H1 (cell line): ENCODE measurements at regions not wholly inside any gene's neighbourhood (a gene's known extent, or its start where the extent isn't known, plus 50 kb on each side); places are given as distances from the start of the nearest gene placed in this dataset.

ENCODE experiments used
- CTCF ChIA-PET: fragments of 300-600 bp; sonication (Branson Sonifier 250); formaldehyde crosslinking; loops from one replicate; lab custom pipeline; 2021; ENCODE audit not compliant: partially characterized antibody; lab: Charles Lee
- POLR2A ChIA-PET: fragments of 300-600 bp; sonication (Branson Sonifier 250); formaldehyde crosslinking; loops from one replicate; lab custom pipeline; 2021; ENCODE audit warnings: inconsistent platforms; ENCODE audit not compliant: partially characterized antibody; lab: Charles Lee
- DNase-seq, 2 experiments: peaks; one replicate each; pipeline versions ENCODE4 v3.0.0 to v3.0.0-alpha.2; 2010 to 2022; ENCODE audit warnings: low spot score in 2 of 2, low read depth in 1 of 2, mixed read lengths in 1 of 2
- FAIRE-seq: peaks from 2 replicates; lab custom pipeline; 2011; peaks lifted over from hg19 to GRCh38; lab: Jason Lieb, UNC
- H2AFZ ChIP-seq: 2 replicates; pipeline ENCODE4 v1.8.1; 2012; ENCODE audit warnings: low read length, inconsistent platforms
- H2AK5ac ChIP-seq: 2 replicates; pipeline ENCODE4 v1.6.1; 2013; ENCODE audit warnings: low read depth, low read length
- H2BK120ac ChIP-seq: replicated peaks from 2 replicates; pipeline ENCODE3; 2013; ENCODE audit warnings: low read depth, low read length, inconsistent platforms
- H2BK12ac ChIP-seq: 2 replicates; pipeline ENCODE4 v1.6.1; 2013; ENCODE audit warnings: low read depth, low read length
- H2BK15ac ChIP-seq: 2 replicates; pipeline ENCODE4 v1.6.1; 2013; ENCODE audit warnings: low read length
- H2BK20ac ChIP-seq: 2 replicates; pipeline ENCODE4 v1.6.1; 2013; ENCODE audit warnings: low read length
- H2BK5ac ChIP-seq: 2 replicates; pipeline ENCODE4 v1.6.1; 2013; ENCODE audit warnings: low read depth, low read length
- H3K14ac ChIP-seq: 2 replicates; pipeline ENCODE4 v1.6.1; 2013; ENCODE audit warnings: inconsistent platforms; ENCODE audit not compliant: insufficient read length
- H3K18ac ChIP-seq: 2 replicates; pipeline ENCODE4 v1.6.1; 2013; ENCODE audit warnings: low read length; ENCODE audit errors: extremely low read depth
- H3K23ac ChIP-seq: 2 replicates; pipeline ENCODE4 v1.6.1; 2013; ENCODE audit warnings: inconsistent platforms; ENCODE audit not compliant: insufficient read length
- H3K23me2 ChIP-seq: 2 replicates; pipeline ENCODE4 v1.6.1; 2013; ENCODE audit warnings: low read depth, low read length
- H3K27ac ChIP-seq: 2 replicates; pipeline ENCODE4 v1.6.1; 2011; ENCODE audit warnings: low read depth, low read length, inconsistent platforms
- H3K27me3 ChIP-seq, 4 experiments: replicated peaks in 1 of 4; 1 replicate in 1 of 4; 2 replicates in 3 of 4; pipeline versions ENCODE4 v1.6.1 to v1.8.1; 2011 to 2013; ENCODE audit warnings: low read length in 3 of 4, mild to moderate bottlenecking in 3 of 4, inconsistent platforms in 2 of 4, mixed read lengths in 2 of 4, moderate library complexity in 1 of 4; ENCODE audit not compliant: control insufficient read depth in 3 of 4, insufficient read depth in 3 of 4; ENCODE audit errors: extremely low read depth in 1 of 4
- H3K36me3 ChIP-seq, 4 experiments: 2 replicates each; pipeline versions ENCODE4 v1.6.1 to v1.8.1; 2011 to 2013; ENCODE audit warnings: mild to moderate bottlenecking in 4 of 4, low read length in 3 of 4, moderate library complexity in 2 of 4, control low read depth in 1 of 4, inconsistent platforms in 1 of 4; ENCODE audit not compliant: insufficient read depth in 4 of 4, control insufficient read depth in 2 of 4
- H3K4ac ChIP-seq: replicated peaks from 2 replicates; pipeline ENCODE3; 2013; ENCODE audit warnings: low read length, low read depth, mixed read lengths, inconsistent platforms; ENCODE audit not compliant: insufficient read length
- H3K4me1 ChIP-seq, 4 experiments: replicated peaks in 1 of 4; 1 replicate in 1 of 4; 2 replicates in 3 of 4; pipeline versions ENCODE4 v1.6.1 to v1.8.1; 2011 to 2013; ENCODE audit warnings: low read length in 3 of 4, inconsistent platforms in 2 of 4, mixed read lengths in 1 of 4; ENCODE audit not compliant: insufficient read depth in 4 of 4, control insufficient read depth in 3 of 4
- H3K4me2 ChIP-seq, 2 experiments: 2 replicates each; pipeline versions ENCODE4 v1.6.1 to v1.8.1; 2011 to 2013; ENCODE audit warnings: low read depth in 2 of 2, low read length in 2 of 2, control low read depth in 1 of 2, inconsistent platforms in 1 of 2, mild to moderate bottlenecking in 1 of 2; ENCODE audit not compliant: insufficient read depth in 1 of 2
- H3K4me3 ChIP-seq, 4 experiments: fragments of 200-600, 300-600 bp in 1 of 4; sonication (generic), shearing (Covaris generic), sonication (Bioruptor Twin) in 1 of 4; 2 replicates each; pipeline versions ENCODE4 v1.5.1 to v1.8.1; 2011 to 2016; ENCODE audit warnings: low read length in 4 of 4, low read depth in 3 of 4, control low read depth in 2 of 4, inconsistent platforms in 2 of 4, mild to moderate bottlenecking in 2 of 4, mixed read lengths in 1 of 4, moderate library complexity in 1 of 4; ENCODE audit not compliant: insufficient read depth in 2 of 4; ENCODE audit errors: extremely low read depth in 1 of 4
- H3K56ac ChIP-seq: replicated peaks from 2 replicates; pipeline ENCODE3; 2013; ENCODE audit warnings: low read depth, mild to moderate bottlenecking, mixed read lengths, low read length, inconsistent platforms; ENCODE audit not compliant: insufficient read length
- H3K79me1 ChIP-seq: 2 replicates; pipeline ENCODE4 v1.6.1; 2013; ENCODE audit warnings: low read depth, low read length, control low read depth
- H3K79me2 ChIP-seq, 2 experiments: 2 replicates each; pipeline versions ENCODE4 v1.6.1 to v1.8.1; 2012 to 2013; ENCODE audit warnings: low read length in 2 of 2, mild to moderate bottlenecking in 2 of 2, inconsistent platforms in 1 of 2; ENCODE audit not compliant: insufficient read depth in 2 of 2, control insufficient read depth in 1 of 2
- H3K9ac ChIP-seq, 4 experiments: replicated peaks in 1 of 4; 1 replicate in 1 of 4; 2 replicates in 3 of 4; pipeline versions ENCODE4 v1.6.1 to v1.8.1; 2011 to 2013; ENCODE audit warnings: low read depth in 3 of 4, low read length in 3 of 4, control low read depth in 2 of 4, mild to moderate bottlenecking in 2 of 4, moderate library complexity in 2 of 4, inconsistent platforms in 1 of 4; ENCODE audit errors: extremely low read depth in 1 of 4
- H3K9me3 ChIP-seq, 2 experiments: 2 replicates each; pipeline versions ENCODE4 v1.6.1 to v1.8.1; 2012 to 2013; ENCODE audit warnings: mild to moderate bottlenecking in 2 of 2, moderate library complexity in 2 of 2, control low read depth in 1 of 2, inconsistent platforms in 1 of 2, low read depth in 1 of 2, low read length in 1 of 2, mixed read lengths in 1 of 2; ENCODE audit not compliant: insufficient read depth in 2 of 2
- H4K20me1 ChIP-seq, 2 experiments: replicated peaks in 1 of 2; 2 replicates each; pipeline versions ENCODE3 to v1.8.1; 2011 to 2013; ENCODE audit warnings: inconsistent platforms in 2 of 2, low read length in 2 of 2, mild to moderate bottlenecking in 1 of 2; ENCODE audit not compliant: insufficient read depth in 2 of 2, control insufficient read depth in 1 of 2
- H4K5ac ChIP-seq: 2 replicates; pipeline ENCODE4 v1.6.1; 2013; ENCODE audit warnings: low read length, low read depth, mixed read lengths, inconsistent platforms; ENCODE audit not compliant: insufficient read length
- H4K8ac ChIP-seq: 2 replicates; pipeline ENCODE4 v1.8.0; 2013; ENCODE audit warnings: mild to moderate bottlenecking, moderate library complexity, low read length, inconsistent platforms; ENCODE audit not compliant: insufficient read depth; ENCODE audit errors: extremely low read depth
- H4K91ac ChIP-seq: replicated peaks from 2 replicates; pipeline ENCODE3; 2013; ENCODE audit warnings: low read length, mixed read lengths, inconsistent platforms; ENCODE audit not compliant: insufficient read length
- HDAC6 ChIP-seq: IDR thresholded peaks from one replicate; pipeline ENCODE4 v1.7.1; 2012; ENCODE audit warnings: low read depth, mild to moderate bottlenecking, inconsistent platforms, low read length, moderate library complexity
- RAD21 ChIP-seq, 2 experiments: IDR thresholded peaks in 1 of 2; conservative IDR thresholded peaks in 1 of 2; 2 replicates each; pipeline ENCODE4 v1.6.1; 2011; ENCODE audit warnings: low read depth in 2 of 2, low read length in 2 of 2, improper control_type of control experiment in 1 of 2, inconsistent platforms in 1 of 2, mild to moderate bottlenecking in 1 of 2, moderate library complexity in 1 of 2
- WGBS, 2 experiments: shearing (Covaris generic) in 1 of 2; methylation state at CpG; one replicate each; pipeline versions ENCODE4 v1.1.6 to v1.1.7; 2013 to 2015; ENCODE audit warnings: low lambda C conversion rate in 2 of 2, mixed read lengths in 2 of 2, inconsistent platforms in 1 of 2, low coverage in 1 of 2, missing lambda C conversion rate in 1 of 2; ENCODE audit not compliant: insufficient replicate concordance in 2 of 2, insufficient coverage in 1 of 2, insufficient read length in 1 of 2; ENCODE audit errors: extremely low coverage in 1 of 2, missing lambda C conversion rate in 1 of 2; 5-methylcytosine and 5-hydroxymethylcytosine counted together
- TF ChIP-seq, protein P1 (sequence below): IDR thresholded peaks from 2 replicates; pipeline ENCODE4 v1.6.1; 2012; ENCODE audit warnings: low read length, inconsistent platforms
- TF ChIP-seq, protein P2 (sequence below): IDR thresholded peaks from 2 replicates; pipeline ENCODE4 v1.6.1; 2012; ENCODE audit warnings: inconsistent platforms
- TF ChIP-seq, protein P3 (sequence below), 3 experiments: IDR thresholded peaks; 1 replicate in 2 of 3; 2 replicates in 1 of 3; pipeline versions ENCODE4 v1.5.1 to v1.6.1; 2011; ENCODE audit warnings: low read length in 3 of 3, mild to moderate bottlenecking in 3 of 3, inconsistent platforms in 2 of 3, low read depth in 1 of 3, moderate library complexity in 1 of 3; ENCODE audit not compliant: insufficient read depth in 1 of 3; ENCODE audit errors: control extremely low read depth in 1 of 3

DNA sequence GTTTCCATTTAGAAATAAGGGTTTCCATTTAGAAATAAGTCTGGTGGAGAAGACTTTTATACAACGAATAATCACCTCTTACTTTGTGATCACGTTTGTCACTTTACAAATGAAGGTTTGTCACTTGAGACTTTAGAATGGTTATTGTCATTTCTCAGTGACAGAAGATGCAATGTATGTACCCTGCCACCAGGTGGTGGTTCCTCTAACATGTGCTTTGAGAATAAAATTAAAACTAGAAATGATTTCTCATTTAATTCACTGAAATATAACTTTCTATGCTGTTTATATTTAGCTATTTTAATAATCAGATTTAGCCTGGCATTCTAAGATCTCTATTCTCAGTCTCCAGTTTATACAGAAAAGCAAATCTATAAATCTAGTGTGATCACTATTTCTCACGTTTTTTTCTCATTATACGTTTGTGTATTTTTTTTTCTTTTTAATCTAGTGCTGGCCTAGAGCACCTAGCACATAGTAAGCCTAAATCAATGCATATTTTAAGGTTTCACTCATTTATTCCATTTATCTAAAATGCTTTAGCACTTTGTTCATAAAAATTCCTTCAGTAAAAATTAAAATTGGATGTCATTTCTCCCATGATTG, 57.4 kb upstream of the TFAP2D start:
- Histone ChIP-seq H4K5ac (no peak overlapping the region), H2BK120ac (no peak overlapping the region), H4K8ac (no peak overlapping the region), H3K9me3 (no peaks in the 10 kb centered on the region), H3K56ac (no peak overlapping the region), H3K27ac (no peak overlapping the region), H3K36me3 (no peaks in the 10 kb centered on the region), H3K79me1 (no peaks in the 10 kb centered on the region), H3K14ac (no peak overlapping the region), H2BK20ac (no peak overlapping the region), H3K23ac (no peak overlapping the region), H4K91ac (no peak overlapping the region), H2AK5ac (no peak overlapping the region), H3K4me2 (no peak overlapping the region), H3K4ac (no peak overlapping the region), H3K9ac (no peak overlapping the region), H3K4me1 (no peaks in the 10 kb centered on the region), H3K18ac (no peak overlapping the region), H3K79me2 (no peaks in the 10 kb centered on the region), H2BK15ac (no peak overlapping the region), H2AFZ (no peak overlapping the region), H2BK5ac (no peak overlapping the region), H3K23me2 (no peaks in the 10 kb centered on the region), H3K4me3 (no peak overlapping the region), H3K27me3 (no peaks in the 10 kb centered on the region), H2BK12ac (no peak overlapping the region), H4K20me1 (no peaks in the 10 kb centered on the region)
- no peak for DNase-seq
- peak; percentile 57 for FAIRE-seq
- 66% methylated on average over 4 of the region's 4 CpGs; no CpG with 5 or more reads in 1 of the 2 experiments for WGBS, 2 experiments
- TF ChIP-seq, protein P1, sequence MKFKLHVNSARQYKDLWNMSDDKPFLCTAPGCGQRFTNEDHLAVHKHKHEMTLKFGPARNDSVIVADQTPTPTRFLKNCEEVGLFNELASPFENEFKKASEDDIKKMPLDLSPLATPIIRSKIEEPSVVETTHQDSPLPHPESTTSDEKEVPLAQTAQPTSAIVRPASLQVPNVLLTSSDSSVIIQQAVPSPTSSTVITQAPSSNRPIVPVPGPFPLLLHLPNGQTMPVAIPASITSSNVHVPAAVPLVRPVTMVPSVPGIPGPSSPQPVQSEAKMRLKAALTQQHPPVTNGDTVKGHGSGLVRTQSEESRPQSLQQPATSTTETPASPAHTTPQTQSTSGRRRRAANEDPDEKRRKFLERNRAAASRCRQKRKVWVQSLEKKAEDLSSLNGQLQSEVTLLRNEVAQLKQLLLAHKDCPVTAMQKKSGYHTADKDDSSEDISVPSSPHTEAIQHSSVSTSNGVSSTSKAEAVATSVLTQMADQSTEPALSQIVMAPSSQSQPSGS, result no peak
- TF ChIP-seq, protein P2, sequence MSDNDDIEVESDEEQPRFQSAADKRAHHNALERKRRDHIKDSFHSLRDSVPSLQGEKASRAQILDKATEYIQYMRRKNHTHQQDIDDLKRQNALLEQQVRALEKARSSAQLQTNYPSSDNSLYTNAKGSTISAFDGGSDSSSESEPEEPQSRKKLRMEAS, result peak; percentile 10; the same call in 1 of the 2 replicates
- TF ChIP-seq, protein P3, sequence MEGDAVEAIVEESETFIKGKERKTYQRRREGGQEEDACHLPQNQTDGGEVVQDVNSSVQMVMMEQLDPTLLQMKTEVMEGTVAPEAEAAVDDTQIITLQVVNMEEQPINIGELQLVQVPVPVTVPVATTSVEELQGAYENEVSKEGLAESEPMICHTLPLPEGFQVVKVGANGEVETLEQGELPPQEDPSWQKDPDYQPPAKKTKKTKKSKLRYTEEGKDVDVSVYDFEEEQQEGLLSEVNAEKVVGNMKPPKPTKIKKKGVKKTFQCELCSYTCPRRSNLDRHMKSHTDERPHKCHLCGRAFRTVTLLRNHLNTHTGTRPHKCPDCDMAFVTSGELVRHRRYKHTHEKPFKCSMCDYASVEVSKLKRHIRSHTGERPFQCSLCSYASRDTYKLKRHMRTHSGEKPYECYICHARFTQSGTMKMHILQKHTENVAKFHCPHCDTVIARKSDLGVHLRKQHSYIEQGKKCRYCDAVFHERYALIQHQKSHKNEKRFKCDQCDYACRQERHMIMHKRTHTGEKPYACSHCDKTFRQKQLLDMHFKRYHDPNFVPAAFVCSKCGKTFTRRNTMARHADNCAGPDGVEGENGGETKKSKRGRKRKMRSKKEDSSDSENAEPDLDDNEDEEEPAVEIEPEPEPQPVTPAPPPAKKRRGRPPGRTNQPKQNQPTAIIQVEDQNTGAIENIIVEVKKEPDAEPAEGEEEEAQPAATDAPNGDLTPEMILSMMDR (IDR thresholded peaks at IDR 0.05; ENCODE audit: control extremely low read depth in 1 of 3, insufficient read depth in 1 of 3, low read depth in 1 of 3, low read length in 3 of 3), result peak in 2 of 3 experiments; percentile 29 to 56; a peak in 2 of 4 replicates
- TF ChIP-seq RAD21 (IDR thresholded peaks at IDR 0.05 in 1 of 2, conservative IDR thresholded peaks at IDR 0.05 in 1 of 2; ENCODE audit: low read depth in 2 of 2, low read length in 2 of 2) (peak; percentile 43 to 54), HDAC6 (no peak)
- POLR2A ChIA-PET, result no interaction called here
- CTCF ChIA-PET, result interaction anchor here (0.6 to 5.1 kb wide), 20 partner anchors 9 to 733 kb away, joined by 3 to 28 read pairs (median 4); no protein-coding TSS in a partner anchor
